ENCODE measurements at regions not wholly inside any gene's neighbourhood (a gene's known extent, or its start where the extent isn't known, plus 50 kb on each side); places are given as distances from the start of the nearest gene placed in this dataset.

- H3K4me3 ChIP-seq: no peak overlapping the region
- H3K4me1 ChIP-seq: no peaks in the 10 kb centered on the region
- Mint-ChIP-seq H3K9me3 (no peaks in the 10 kb centered on the region), H3K27ac (no peak overlapping the region), H3K4me1 (no peaks in the 10 kb centered on the region), H3K36me3 (no peaks in the 10 kb centered on the region), H3K27me3 (ENCODE audit: insufficient read depth, low read depth) (no peaks in the 10 kb centered on the region), H3K4me3 (no peak overlapping the region)
- TF ChIP-seq EZH2 (IDR thresholded peaks at IDR 0.05) (no peak), CTCF (IDR thresholded peaks at IDR 0.05) (no peak), EZH2phosphoT487 (IDR thresholded peaks at IDR 0.05) (no peak)
- H3K36me3 ChIP-seq: no peaks in the 10 kb centered on the region
- no peaks in the 10 kb centered on the region for H3F3A ChIP-seq (ENCODE audit: low read depth)
- no peaks in the 10 kb centered on the region for H4K20me1 ChIP-seq (ENCODE audit: low read depth)
- no peak overlapping the region for H2AFZ ChIP-seq (replicated peaks)
- DNase-seq (ENCODE audit: low spot score): no peak
- H3K9me3 ChIP-seq (ENCODE audit: low read depth): no peaks in the 10 kb centered on the region
- no peaks in the 10 kb centered on the region for H3K27me3 ChIP-seq
- no peak overlapping the region for H3K4me2 ChIP-seq
- no peak overlapping the region for H3K27ac ChIP-seq
- no peak overlapping the region for H3K9ac ChIP-seq
- H3K79me2 ChIP-seq (ENCODE audit: low read depth): no peaks in the 10 kb centered on the region
These were observed 313.4 kb upstream of the BTBD3 start for GRCh38 chr20:11604339-11604738.

- no peaks in the 10 kb centered on the region for H3K27me3 Mint-ChIP-seq (ENCODE audit: insufficient read depth, low read depth)
- H3K4me1 Mint-ChIP-seq: no peaks in the 10 kb centered on the region
- no peak overlapping the region for H3K27ac Mint-ChIP-seq
- no peaks in the 10 kb centered on the region for H3K36me3 ChIP-seq
- no peak overlapping the region for H3K9ac ChIP-seq
- TF ChIP-seq EZH2phosphoT487 (IDR thresholded peaks at IDR 0.05): no peak
- no peak for TF ChIP-seq CTCF (IDR thresholded peaks at IDR 0.05)
- no peak for TF ChIP-seq EZH2 (IDR thresholded peaks at IDR 0.05)
- no peak overlapping the region for H3K4me3 ChIP-seq
- no peaks in the 10 kb centered on the region for H3K9me3 ChIP-seq (ENCODE audit: low read depth)
- no peaks in the 10 kb centered on the region for H3K9me3 Mint-ChIP-seq
- no peaks in the 10 kb centered on the region for H3K36me3 Mint-ChIP-seq
- no peaks in the 10 kb centered on the region for H3K27me3 ChIP-seq
- H3K79me2 ChIP-seq (ENCODE audit: low read depth): no peaks in the 10 kb centered on the region
- H2AFZ ChIP-seq (replicated peaks): no peak overlapping the region
- H3K27ac ChIP-seq: no peak overlapping the region
- no peak overlapping the region for H3K4me3 Mint-ChIP-seq
- no peaks in the 10 kb centered on the region for H4K20me1 ChIP-seq (ENCODE audit: low read depth)
- H3F3A ChIP-seq (ENCODE audit: low read depth): no peaks in the 10 kb centered on the region
- no peak for DNase-seq (ENCODE audit: low spot score)
- H3K4me1 ChIP-seq: no peaks in the 10 kb centered on the region
- no peak overlapping the region for H3K4me2 ChIP-seq
These were observed 310.6 kb upstream of the BTBD3 start for GRCh38 chr20:11607047-11607446.

GRCh38 chr20:11608736-11609135 is 309.0 kb upstream of the BTBD3 start:
- Histone ChIP-seq H3K27me3 (no peaks in the 10 kb centered on the region), H3K27ac (no peak overlapping the region), H2AFZ (replicated peaks) (no peak overlapping the region), H3K4me2 (no peak overlapping the region), H3K36me3 (no peaks in the 10 kb centered on the region), H4K20me1 (ENCODE audit: low read depth) (no peaks in the 10 kb centered on the region), H3F3A (ENCODE audit: low read depth) (no peaks in the 10 kb centered on the region), H3K79me2 (ENCODE audit: low read depth) (no peaks in the 10 kb centered on the region), H3K9me3 (ENCODE audit: low read depth) (no peaks in the 10 kb centered on the region), H3K4me1 (no peaks in the 10 kb centered on the region), H3K9ac (no peak overlapping the region), H3K4me3 (no peak overlapping the region)
- TF ChIP-seq EZH2 (IDR thresholded peaks at IDR 0.05): no peak
- no peak for TF ChIP-seq CTCF (IDR thresholded peaks at IDR 0.05)
- TF ChIP-seq EZH2phosphoT487 (IDR thresholded peaks at IDR 0.05): no peak
- no peaks in the 10 kb centered on the region for H3K4me1 Mint-ChIP-seq
- H3K4me3 Mint-ChIP-seq: no peak overlapping the region
- no peaks in the 10 kb centered on the region for H3K9me3 Mint-ChIP-seq
- H3K27ac Mint-ChIP-seq: no peak overlapping the region
- no peak for DNase-seq (ENCODE audit: low spot score)
- H3K27me3 Mint-ChIP-seq (ENCODE audit: insufficient read depth, low read depth): no peaks in the 10 kb centered on the region
- H3K36me3 Mint-ChIP-seq: no peaks in the 10 kb centered on the region

GRCh38 chr20:11624704-11625103 is 293.0 kb upstream of the BTBD3 start:
- no peaks in the 10 kb centered on the region for H3K36me3 ChIP-seq
- no peaks in the 10 kb centered on the region for H3K27me3 Mint-ChIP-seq (ENCODE audit: insufficient read depth, low read depth)
- no peak overlapping the region for H3K4me2 ChIP-seq
- no peak overlapping the region for H3K4me3 Mint-ChIP-seq
- H3K27ac ChIP-seq: no peak overlapping the region
- H2AFZ ChIP-seq (replicated peaks): no peak overlapping the region
- H3K9ac ChIP-seq: no peak overlapping the region
- no peaks in the 10 kb centered on the region for H3K9me3 ChIP-seq (ENCODE audit: low read depth)
- H3K4me1 Mint-ChIP-seq: no peaks in the 10 kb centered on the region
- no peak overlapping the region for H3K4me3 ChIP-seq
- H3K27me3 ChIP-seq: no peaks in the 10 kb centered on the region
- H3K4me1 ChIP-seq: no peaks in the 10 kb centered on the region
- no peaks in the 10 kb centered on the region for H4K20me1 ChIP-seq (ENCODE audit: low read depth)
- DNase-seq (ENCODE audit: low spot score): no peak
- H3F3A ChIP-seq (ENCODE audit: low read depth): no peaks in the 10 kb centered on the region
- no peaks in the 10 kb centered on the region for H3K79me2 ChIP-seq (ENCODE audit: low read depth)
- no peaks in the 10 kb centered on the region for H3K9me3 Mint-ChIP-seq
- TF ChIP-seq EZH2phosphoT487 (IDR thresholded peaks at IDR 0.05) (no peak), CTCF (IDR thresholded peaks at IDR 0.05) (no peak), EZH2 (IDR thresholded peaks at IDR 0.05) (no peak)
- H3K27ac Mint-ChIP-seq: no peak overlapping the region
- H3K36me3 Mint-ChIP-seq: no peaks in the 10 kb centered on the region
